Hippocampal formation (tissue), 2 donors: ENCODE measurements at regions not wholly inside any gene's neighbourhood (a gene's known extent, or its start where the extent isn't known, plus 50 kb on each side); places are given as distances from the start of the nearest gene placed in this dataset.
"Not testable (repeated sequence)": the region's sequence is repeated elsewhere in the genome, so short reads cannot be mapped to it uniquely, and the experiment has no call there.

ENCODE experiments used
- DNase-seq, 2 donors: peaks; one replicate each; lab custom pipeline; 2025; lab: John Stamatoyannopoulos, UW

GRCh38 chr2:104904889-104905288 is 51.0 kb downstream of the POU3F3 start:
- DNase-seq: no peak

GRCh38 chr2:104909317-104909716 is 55.4 kb downstream of the POU3F3 start:
- no peak for DNase-seq

DNA sequence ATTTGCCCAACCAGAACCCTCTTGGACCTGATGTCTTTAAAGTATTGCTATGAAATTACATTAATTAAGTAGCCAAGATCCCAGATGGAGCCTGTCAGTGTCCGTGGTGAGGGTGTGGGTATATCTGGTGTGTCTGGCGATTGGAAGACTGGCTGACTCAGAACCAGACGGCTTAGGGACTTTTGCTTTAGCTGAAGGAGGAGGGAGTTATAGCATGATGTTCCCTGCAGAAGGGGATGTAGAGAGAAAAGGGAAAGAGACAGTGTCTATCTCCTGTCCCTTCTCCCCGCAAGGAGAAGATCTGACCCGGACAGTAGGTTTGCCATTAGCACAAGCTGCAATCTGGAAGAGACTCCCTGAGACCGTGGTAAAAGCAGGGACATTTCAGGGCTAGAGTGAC is 60.6 kb downstream of the POU3F3 start:
- no peak for DNase-seq

DNA sequence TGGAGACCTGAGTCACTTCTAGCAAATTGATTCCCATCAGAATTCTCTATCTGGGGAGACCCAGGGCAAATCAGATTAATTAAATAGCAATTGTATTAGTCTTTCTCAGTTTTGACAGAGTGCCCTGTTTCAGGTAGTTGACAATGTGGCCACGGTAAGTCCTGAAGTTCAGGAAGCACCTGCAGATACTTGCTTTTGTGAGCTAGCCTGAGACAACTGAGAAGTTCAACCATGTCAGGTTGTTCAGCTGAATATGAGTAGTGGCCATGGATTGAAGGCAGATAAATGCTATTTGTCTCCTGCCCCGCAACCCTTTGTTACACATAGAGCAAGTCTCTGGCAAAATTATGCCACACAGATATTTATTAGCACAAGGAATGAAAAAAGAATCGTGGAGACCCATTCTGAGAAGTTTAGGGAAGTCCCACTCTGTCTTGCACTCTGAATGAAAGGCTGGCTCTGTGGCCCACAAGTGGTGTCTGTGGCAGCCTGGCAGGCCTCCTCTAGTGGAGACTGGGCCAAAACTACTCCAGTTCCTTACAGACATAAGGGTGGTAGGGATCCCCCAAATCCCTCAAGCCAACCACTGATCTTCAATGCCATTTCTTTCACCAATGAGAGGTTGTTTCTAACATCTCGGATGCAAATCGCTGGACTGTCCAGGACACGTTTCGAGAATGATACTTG is 61.3 kb downstream of the POU3F3 start:
- no peak for DNase-seq

DNA sequence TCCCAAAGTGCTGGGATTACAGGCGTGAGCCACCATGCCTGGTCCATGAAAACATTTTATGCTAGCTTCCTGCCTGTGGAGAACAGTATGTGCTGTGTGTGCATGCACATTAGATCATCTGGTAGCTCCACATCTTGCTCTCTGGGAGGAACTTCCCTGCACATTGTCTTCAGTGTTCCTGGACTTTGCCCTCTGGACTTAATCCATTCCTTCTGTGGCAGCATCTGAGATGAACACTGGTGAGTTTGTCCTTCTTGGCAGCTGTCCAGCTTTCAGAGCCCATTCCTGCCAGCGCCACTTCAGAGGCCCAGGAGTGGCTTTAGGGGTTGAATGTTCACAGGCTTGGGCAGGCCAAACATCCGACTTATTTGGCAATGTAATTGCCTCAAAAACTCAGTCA is 65.2 kb downstream of the POU3F3 start:
- no peak for DNase-seq

DNA sequence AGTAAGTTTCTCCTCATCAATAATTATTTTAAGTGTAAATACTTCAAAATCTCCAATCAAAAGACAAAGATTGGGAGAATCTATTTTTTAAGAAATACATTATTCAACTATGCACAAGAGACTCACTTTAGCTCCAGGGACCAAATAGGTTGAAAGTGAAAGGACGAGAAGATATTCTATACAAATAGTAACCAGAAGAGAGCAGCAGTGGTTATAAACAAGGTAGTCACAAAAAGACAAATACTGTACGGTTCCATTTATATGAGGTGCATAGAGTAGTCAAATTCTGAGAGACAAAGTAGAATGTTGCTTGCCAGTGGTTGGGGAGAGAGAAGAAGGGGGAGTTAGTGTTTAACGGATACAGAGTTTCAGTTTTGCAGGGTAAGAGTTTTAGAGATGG is 69.8 kb downstream of the POU3F3 start:
- no peak for DNase-seq

DNA sequence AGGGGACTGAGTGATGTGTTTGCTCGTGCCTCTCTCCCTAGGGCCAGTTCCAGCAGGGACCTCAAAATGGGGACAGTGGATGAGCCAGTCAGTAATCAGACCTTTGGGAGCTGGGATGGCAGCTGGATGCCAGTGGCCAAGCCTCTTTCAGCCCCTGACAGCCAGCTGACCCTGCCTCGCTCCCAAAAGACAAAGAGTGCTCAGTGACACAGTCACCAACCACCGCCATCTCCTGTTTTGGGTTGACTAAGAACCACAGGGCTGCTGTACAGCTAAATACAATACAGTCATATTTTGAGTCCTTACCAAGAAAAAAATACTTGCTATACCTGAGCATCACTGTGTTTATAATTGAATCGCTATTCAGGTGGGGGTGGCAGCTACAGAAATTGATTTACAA is 75.7 kb downstream of the POU3F3 start:
- peak; percentile 48 to 53 for DNase-seq

- no peak for DNase-seq
Observed at GRCh38 chr2:104930732-104931131, 76.8 kb downstream of the POU3F3 start.

DNA sequence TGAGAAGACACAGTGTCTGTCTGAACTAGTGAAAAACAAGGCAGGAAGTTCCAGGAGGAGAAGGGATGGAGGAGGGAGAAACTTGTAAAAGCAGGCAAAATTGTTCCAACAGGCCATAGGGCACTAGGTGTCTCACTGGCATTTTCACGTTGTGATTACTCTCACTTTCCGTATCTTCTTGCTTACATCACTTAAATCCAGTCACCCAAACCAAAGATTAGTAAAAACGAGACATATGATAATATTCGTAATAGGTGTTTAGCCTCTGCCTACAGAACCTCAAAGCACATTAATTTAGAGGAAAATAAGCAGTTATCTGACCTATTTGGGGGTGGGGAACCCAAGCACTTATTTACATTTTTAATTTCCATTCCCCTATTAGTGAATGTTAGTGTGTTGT is 78.3 kb downstream of the POU3F3 start:
- no peak for DNase-seq

GRCh38 chr2:104933151-104933917 is 79.4 kb downstream of the POU3F3 start:
- DNase-seq: no peak

- no peak for DNase-seq
Observed at GRCh38 chr2:104936527-104936926, 82.6 kb downstream of the POU3F3 start.

GRCh38 chr2:104938231-104938941 is 84.5 kb downstream of the POU3F3 start:
- DNase-seq: no peak

- no peak for DNase-seq
Observed at GRCh38 chr2:104939570-104940217, 85.8 kb downstream of the POU3F3 start.

GRCh38 chr2:104944495-104944894 is 90.6 kb downstream of the POU3F3 start:
- DNase-seq: peak; percentile 23 to 53

DNA sequence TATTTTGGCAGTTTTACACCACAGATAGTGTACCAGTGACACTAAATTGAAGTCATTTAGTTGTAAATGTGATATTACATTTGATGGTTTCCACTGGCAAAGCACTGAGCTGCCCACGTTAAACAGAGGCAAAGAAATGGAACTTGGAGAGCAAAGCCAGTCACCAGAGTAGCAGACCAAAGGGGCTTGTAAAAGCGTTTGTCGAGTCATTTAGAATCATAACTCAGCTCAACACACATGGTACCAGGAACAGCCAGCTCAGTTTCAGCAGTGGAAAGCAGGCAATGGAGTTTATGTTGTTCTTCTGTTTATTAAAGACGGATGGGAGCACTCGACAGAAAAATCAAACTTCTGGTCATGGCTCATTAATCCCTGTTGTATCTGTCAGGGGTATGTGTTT is 91.2 kb downstream of the POU3F3 start:
- no peak for DNase-seq

- peak; percentile 50 to 78 for DNase-seq
Observed at GRCh38 chr2:104945866-104946265, 92.0 kb downstream of the POU3F3 start.

DNA sequence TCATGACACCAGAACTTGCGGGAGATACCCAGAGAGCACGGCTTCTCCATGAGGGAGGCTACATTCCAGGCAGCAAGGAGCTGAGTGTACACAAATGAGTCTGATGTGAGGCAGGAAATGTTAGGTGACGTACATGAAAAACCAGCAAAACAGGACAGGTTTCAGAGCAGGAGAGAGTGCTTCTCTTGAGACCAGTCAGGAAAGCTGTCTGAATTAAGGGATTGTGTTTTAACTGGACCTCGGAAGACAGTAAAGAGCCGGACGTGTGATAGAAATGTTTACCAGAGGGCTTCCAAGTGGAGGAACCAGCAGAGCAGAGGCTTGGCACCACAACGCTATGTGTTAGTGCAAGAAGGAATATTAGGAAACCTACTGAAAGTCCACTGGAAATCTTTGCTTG is 90.4 kb upstream of the MRPS9 start:
- not testable (repeated sequence) for DNase-seq

GRCh38 chr2:104952976-104953375 is 84.9 kb upstream of the MRPS9 start:
- no peak for DNase-seq

DNA sequence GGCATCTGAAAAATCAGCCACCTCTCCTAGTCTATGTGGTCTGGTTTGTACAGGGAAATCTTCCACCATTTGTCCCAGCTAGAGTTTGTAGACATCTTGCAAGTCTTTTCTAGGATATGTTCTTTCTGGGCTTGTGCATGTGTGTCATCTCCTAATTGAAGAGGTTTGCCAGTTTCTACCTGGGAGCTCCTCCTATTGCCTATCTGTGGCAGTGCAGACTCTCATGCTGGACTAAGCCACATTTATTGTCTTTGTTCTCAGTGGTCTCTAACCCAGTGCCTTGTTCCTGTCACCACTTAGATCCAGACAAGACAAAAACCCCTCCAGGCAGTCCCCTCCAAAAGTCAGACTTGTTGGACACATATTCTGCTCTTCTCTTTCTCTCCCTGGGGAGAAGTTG is 72.0 kb upstream of the MRPS9 start:
- no peak for DNase-seq

DNA sequence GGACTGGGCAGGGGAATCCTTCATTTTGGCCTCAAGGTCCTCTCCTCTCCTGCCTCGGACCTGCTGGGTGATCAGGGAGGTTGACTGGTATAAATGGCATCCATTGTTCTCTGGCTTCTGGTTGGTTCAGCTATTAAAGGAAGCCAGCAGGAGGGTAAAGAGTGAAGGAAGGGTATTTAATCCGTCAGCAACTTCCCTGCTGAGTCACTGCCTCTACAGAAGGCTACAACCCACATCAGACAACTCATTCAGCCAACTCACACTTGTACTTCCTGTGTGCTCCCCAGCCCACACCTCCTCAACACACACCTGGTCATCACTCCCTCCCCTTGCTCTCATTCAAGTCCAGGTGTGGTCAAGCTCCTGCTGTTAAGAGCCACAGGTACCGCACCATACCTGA is 68.3 kb upstream of the MRPS9 start:
- no peak for DNase-seq

- no peak for DNase-seq
Observed at GRCh38 chr2:104975371-104975770, 62.5 kb upstream of the MRPS9 start.

- DNase-seq: no peak
Observed at GRCh38 chr2:104975851-104976250, 62.0 kb upstream of the MRPS9 start.
